HG02981 (cell line): ENCODE measurements at regions not wholly inside any gene's neighbourhood (a gene's known extent, or its start where the extent isn't known, plus 50 kb on each side); places are given as distances from the start of the nearest gene placed in this dataset.
"Not testable (repeated sequence)": the region's sequence is repeated elsewhere in the genome, so short reads cannot be mapped to it uniquely, and the experiment has no call there.

Experiments
- ATAC-seq: cut with Tn5 transposase; IDR thresholded peaks from one replicate; pipeline ENCODE4 v1.9.1; 2021; ENCODE audit warnings: mild to moderate bottlenecking, moderate library complexity; ENCODE audit not compliant: unreplicated experiment

- no peak for ATAC-seq
These were observed 1232.5 kb upstream of the SEL1L start for GRCh38 chr14:82766123-82766522.

- no peak for ATAC-seq
These were observed 1233.3 kb upstream of the SEL1L start for GRCh38 chr14:82766996-82767395.

GRCh38 chr14:82776958-82777357 lies 1243.3 kb upstream of the SEL1L start:
- ATAC-seq: no peak

GRCh38 chr14:82778008-82778590 lies 1244.4 kb upstream of the SEL1L start:
- ATAC-seq: no peak

GRCh38 chr14:82778601-82779000 lies 1244.9 kb upstream of the SEL1L start:
- ATAC-seq: no peak

- ATAC-seq: no peak
These were observed 1245.6 kb upstream of the SEL1L start for GRCh38 chr14:82779301-82779700.

GRCh38 chr14:82785756-82786482 lies 1252.3 kb upstream of the SEL1L start:
- no peak for ATAC-seq

GRCh38 chr14:82786483-82786880 lies 1252.8 kb upstream of the SEL1L start:
- no peak for ATAC-seq

GRCh38 chr14:82796086-82796485 lies 1262.4 kb upstream of the SEL1L start:
- no peak for ATAC-seq

GRCh38 chr14:82798276-82798675 lies 1264.6 kb upstream of the SEL1L start:
- ATAC-seq: no peak

GRCh38 chr14:82805892-82806825 lies 1272.5 kb upstream of the SEL1L start:
- no peak for ATAC-seq

- ATAC-seq: no peak
These were observed 1277.6 kb upstream of the SEL1L start for GRCh38 chr14:82811246-82811645.

- ATAC-seq: not testable (repeated sequence)
These were observed 1280.7 kb upstream of the SEL1L start for GRCh38 chr14:82814339-82814738.

- ATAC-seq: no peak
These were observed 1296.9 kb upstream of the SEL1L start for GRCh38 chr14:82830596-82830995.

- no peak for ATAC-seq
These were observed 1302.8 kb upstream of the SEL1L start for GRCh38 chr14:82836256-82836950.

- ATAC-seq: no peak
These were observed 1304.0 kb upstream of the SEL1L start for GRCh38 chr14:82837611-82838140.

- ATAC-seq: no peak
These were observed 1316.9 kb upstream of the SEL1L start for GRCh38 chr14:82850576-82850975.

- no peak for ATAC-seq
These were observed 1320.5 kb upstream of the SEL1L start for GRCh38 chr14:82854131-82854530.

GRCh38 chr14:82854901-82855300 lies 1321.2 kb upstream of the SEL1L start:
- no peak for ATAC-seq

- no peak for ATAC-seq
These were observed 1322.3 kb upstream of the SEL1L start for GRCh38 chr14:82855912-82856391.

- ATAC-seq: no peak
These were observed 1327.7 kb upstream of the SEL1L start for GRCh38 chr14:82861313-82861712.
